Stimulated activated CD8-positive, alpha-beta memory T cell treated with anti-CD3 and anti-CD28 coated beads, Interleukin-4, amount 100 ng/mL, for 1 hour (primary cell): ENCODE measurements at regions not wholly inside any gene's neighbourhood (a gene's known extent, or its start where the extent isn't known, plus 50 kb on each side); places are given as distances from the start of the nearest gene placed in this dataset.

Experiments
- DNase-seq, 2 donors: peaks; one replicate each; pipeline ENCODE4 v3.0.0-alpha.2; 2020; ENCODE audit warnings: low read depth in 2 of 2, low spot score in 1 of 2

- no peak for DNase-seq
Observed at GRCh38 chr13:95496485-95496884, 56.0 kb upstream of the CLDN10 start.

GRCh38 chr13:95497381-95497807, 55.1 kb upstream of the CLDN10 start:
- no peak for DNase-seq

DNA sequence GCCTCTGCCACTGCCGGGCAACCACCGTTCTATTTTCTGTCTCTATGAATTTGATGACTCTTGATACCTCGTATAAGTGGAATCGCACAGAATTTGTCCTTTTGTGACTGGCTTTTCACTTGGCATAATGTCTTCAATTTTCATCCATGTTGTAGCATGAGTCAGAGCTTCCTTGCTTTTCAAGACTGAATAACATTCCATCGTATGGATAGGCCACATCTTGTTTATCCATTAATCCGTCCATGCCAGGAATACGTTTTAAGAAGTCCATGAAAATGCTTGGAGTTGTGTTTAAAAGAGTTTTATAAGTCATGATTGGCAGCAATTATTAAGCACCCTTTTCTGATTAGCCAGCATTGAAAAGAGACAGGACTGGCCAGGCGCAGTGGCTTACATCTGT, 53.6 kb upstream of the CLDN10 start:
- DNase-seq, result no peak

- no peak for DNase-seq
Observed at GRCh38 chr13:95499811-95500712, 52.5 kb upstream of the CLDN10 start.

DNA sequence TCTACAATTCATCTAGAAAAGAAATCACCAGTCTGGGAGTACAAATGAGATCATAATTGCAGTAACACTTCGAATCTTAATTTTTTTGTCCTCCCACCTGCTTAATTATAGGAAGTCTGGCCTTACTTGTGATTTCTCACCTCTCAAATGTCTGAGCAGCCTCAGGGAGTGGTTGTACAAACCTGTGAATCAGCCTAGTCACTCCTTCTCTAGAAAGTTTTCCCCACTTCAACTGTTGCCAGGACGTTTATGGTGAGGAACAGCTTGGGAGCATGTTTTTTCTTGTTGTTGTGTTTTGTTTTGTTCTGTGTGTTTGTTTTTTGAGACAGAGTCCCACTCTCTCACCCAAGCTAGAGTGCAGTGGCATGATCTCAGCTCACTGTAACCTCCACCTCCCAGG, 50.3 kb upstream of the CLDN10 start:
- DNase-seq, result no peak
